HAP-1 (cell line): ENCODE measurements at regions not wholly inside any gene's neighbourhood (a gene's known extent, or its start where the extent isn't known, plus 50 kb on each side); places are given as distances from the start of the nearest gene placed in this dataset.
"Not testable (repeated sequence)": the region's sequence is repeated elsewhere in the genome, so short reads cannot be mapped to it uniquely, and the experiment has no call there.

Source experiments
- DNase-seq, 2 experiments: peaks; one replicate each; pipeline ENCODE4 v3.0.0-alpha.2; 2016 to 2020; ENCODE audit warnings: low spot score in 2 of 2
- H3K27me3 ChIP-seq: fragments of 250-450 bp; sonication (Bioruptor Pico); 2 replicates; pipeline ENCODE4 v1.5.1; 2020; ENCODE audit warnings: low read depth, mild to moderate bottlenecking, moderate library complexity
- H3K36me3 ChIP-seq: fragments of 250-450 bp; sonication (Bioruptor Pico); replicated peaks from 2 replicates; pipeline ENCODE4 v1.5.1; 2020; ENCODE audit warnings: mild to moderate bottlenecking
- H3K4me1 ChIP-seq: fragments of 250-450 bp; sonication (Bioruptor Pico); 2 replicates; pipeline ENCODE4 v1.5.1; 2020; ENCODE audit warnings: mild to moderate bottlenecking
- H3K4me3 ChIP-seq: fragments of 250-450 bp; sonication (Bioruptor Pico); 2 replicates; pipeline ENCODE4 v1.5.1; 2020; ENCODE audit warnings: mild to moderate bottlenecking, moderate library complexity
- H3K9me3 ChIP-seq: fragments of 250-450 bp; sonication (Bioruptor Pico); 2 replicates; pipeline ENCODE4 v1.5.1; 2020; ENCODE audit warnings: mild to moderate bottlenecking, moderate library complexity
- in situ Hi-C: fragments of 300-500 bp; cut with MboI; formaldehyde crosslinking; loops from 3 replicates; pipeline ENCODE4 v1.14.3; 2020; ENCODE audit warnings: low sequenced_read_pairs, inconsistent platforms, mixed read lengths

DNA sequence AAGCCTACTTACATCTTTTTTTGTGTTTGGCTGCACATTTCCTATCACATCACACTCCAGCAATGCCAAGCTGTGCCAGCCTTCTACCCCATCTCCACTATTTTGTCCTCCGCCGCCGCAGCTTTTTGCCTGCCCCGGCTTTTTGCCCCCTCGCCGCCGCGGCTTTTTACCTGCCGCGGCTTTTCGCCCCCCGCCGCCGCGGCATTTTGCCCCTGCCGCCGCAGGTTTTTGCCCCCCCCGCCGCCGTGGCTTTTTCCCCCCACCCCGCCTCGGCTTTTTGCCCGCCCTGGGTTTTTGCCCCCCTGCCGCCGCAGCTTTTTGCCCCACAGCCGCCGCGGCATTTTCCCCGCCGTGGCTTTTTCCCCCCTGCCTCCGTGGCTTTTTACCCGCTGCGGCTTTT is 506.0 kb downstream of the ZNF37A start:
- no peaks in the 10 kb centered on the region for H3K27me3 ChIP-seq
- H3K4me1 ChIP-seq, result no peaks in the 10 kb centered on the region
- in situ Hi-C loops, result loop anchor here (25.0 kb wide), 1 partner anchor 88 kb away; no protein-coding TSS in a partner anchor
- no peak overlapping the region for H3K4me3 ChIP-seq
- no peaks in the 10 kb centered on the region for H3K36me3 ChIP-seq
- no peak for DNase-seq
- no peaks in the 10 kb centered on the region for H3K9me3 ChIP-seq

DNA sequence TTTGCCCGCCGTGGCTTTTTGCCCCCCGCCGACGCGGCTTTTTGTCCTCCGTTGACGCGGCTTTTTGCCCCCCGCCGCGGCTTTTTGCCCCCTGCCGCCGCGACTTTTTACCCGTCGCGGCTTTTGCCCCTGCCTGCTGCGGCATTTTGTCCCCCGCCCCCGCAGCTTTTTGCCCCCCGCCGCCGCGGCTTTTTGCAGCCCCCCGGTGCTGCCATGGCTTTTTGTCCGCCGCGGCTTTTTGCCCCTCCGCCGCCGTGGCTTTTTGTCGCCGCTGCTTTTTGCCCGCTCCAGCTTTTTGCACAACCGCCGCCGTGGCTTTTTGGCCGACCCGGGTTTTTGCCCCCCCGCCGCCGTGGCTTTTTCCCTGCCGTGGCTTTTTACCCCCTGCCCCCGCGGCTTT is 506.6 kb downstream of the ZNF37A start:
- Histone ChIP-seq H3K4me3 (no peak overlapping the region), H3K9me3 (no peaks in the 10 kb centered on the region), H3K27me3 (no peaks in the 10 kb centered on the region), H3K4me1 (no peaks in the 10 kb centered on the region), H3K36me3 (no peaks in the 10 kb centered on the region)
- in situ Hi-C loops, result loop anchor here (25.0 kb wide), 1 partner anchor 88 kb away; no protein-coding TSS in a partner anchor
- DNase-seq, result no peak

DNA sequence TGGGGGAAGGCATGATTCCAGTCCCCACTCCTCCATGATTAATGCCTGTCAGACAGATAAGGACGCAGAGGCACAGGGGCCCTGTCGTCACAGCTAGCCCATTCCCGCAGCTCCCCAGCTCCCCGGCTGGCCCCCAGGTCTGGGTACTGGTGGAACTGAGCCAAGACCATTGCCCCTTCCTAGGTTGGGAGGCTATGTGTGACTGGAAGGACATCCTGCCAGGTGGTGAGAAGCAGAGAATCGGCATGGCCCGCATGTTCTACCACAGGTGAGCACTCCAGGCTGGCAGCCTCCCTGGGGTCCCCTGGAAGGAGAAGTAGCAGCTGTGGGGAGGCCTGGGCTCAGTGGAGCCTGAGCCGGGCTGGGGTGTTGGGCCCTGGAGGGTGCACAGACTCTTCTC is 509.5 kb downstream of the ZNF37A start:
- not testable (repeated sequence) for H3K4me1 ChIP-seq, DNase-seq, H3K36me3 ChIP-seq, H3K9me3 ChIP-seq, H3K4me3 ChIP-seq, H3K27me3 ChIP-seq
- in situ Hi-C loops, result loop anchor here (25.0 kb wide), 1 partner anchor 91 kb away; no protein-coding TSS in a partner anchor

DNA sequence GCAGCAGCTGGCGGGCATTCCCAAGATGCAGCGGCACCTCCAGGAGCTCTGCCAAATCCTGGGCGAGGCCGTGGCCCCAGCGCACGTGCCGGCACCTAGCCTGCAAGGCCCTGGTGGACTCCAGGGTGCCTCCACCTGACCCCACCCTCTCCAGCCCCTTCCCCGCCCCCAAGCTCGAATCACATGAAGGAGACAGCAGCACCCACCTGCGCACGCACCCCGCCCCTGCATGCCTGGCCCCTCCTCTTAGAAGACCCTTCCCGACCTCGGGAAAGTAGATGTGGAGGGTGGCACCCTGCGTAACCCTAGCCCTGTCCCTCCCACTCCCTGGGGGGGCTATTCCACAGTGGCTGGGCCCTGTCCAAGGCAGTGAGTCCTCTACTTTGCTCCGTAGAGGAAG is 510.3 kb downstream of the ZNF37A start:
- not testable (repeated sequence) for H3K4me1 ChIP-seq, H3K4me3 ChIP-seq, H3K27me3 ChIP-seq, H3K9me3 ChIP-seq, DNase-seq, H3K36me3 ChIP-seq
- in situ Hi-C loops, result loop anchor here (25.0 kb wide), 1 partner anchor 92 kb away; no protein-coding TSS in a partner anchor

DNA sequence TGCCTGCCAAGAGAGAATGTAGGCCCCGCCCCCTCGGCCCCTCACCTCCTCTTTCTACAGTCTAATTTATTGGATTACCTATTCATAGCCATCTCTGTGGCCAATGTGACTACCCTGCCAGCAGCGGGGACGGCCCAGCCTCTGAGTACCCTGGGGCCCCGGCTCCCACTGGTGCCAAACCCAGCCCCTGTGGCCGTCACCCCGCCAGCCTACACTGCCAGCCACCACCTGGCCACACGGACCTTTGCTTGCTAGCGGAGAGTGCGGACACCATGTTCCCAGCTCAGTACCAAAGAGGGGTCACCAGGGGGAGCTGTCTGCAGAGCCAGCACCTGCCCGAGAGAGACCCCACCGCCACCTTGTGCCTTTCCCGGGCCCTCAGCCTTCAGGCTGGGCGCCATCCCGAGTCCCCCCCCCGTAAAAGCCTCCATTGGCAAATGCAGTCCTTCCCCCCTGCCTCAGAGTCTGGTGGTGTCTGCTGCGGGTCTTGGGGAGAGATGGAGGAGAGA is 511.1 kb downstream of the ZNF37A start:
- H3K9me3 ChIP-seq, result no peaks in the 10 kb centered on the region
- in situ Hi-C loops, result loop anchor here (25.0 kb wide), 1 partner anchor 93 kb away; no protein-coding TSS in a partner anchor
- DNase-seq, result no peak

DNA sequence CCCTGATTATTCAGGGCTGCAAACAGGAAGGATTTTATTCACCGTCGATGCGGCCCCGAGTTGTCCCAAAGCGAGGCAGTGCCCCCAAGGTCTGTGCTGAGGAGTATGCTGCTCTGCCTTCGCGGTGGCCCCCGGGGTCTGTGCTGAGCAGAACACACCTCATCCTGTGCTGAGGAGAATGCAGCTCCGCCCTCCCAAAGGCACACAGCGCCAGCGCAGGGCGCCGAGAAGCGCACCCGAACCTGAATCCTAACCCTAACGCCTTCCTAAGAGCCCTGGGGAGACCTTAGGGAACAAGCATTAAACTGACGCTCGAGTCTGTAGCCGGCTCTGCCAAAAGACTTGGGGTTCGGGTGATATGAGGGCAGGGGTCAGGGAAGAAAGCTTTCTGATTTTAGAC is 521.5 kb downstream of the ZNF37A start:
- DNase-seq, H3K9me3 ChIP-seq, H3K27me3 ChIP-seq, H3K4me3 ChIP-seq, H3K4me1 ChIP-seq, H3K36me3 ChIP-seq: not testable (repeated sequence)
- in situ Hi-C loops, result loop anchor here (25.0 kb wide), 1 partner anchor 103 kb away; no protein-coding TSS in a partner anchor

More for the DNA sequence above, 511.1 kb downstream of the ZNF37A start:
- H3K4me1 ChIP-seq, result no peaks in the 10 kb centered on the region
- H3K4me3 ChIP-seq, result no peak overlapping the region
- no peaks in the 10 kb centered on the region for H3K36me3 ChIP-seq
- H3K27me3 ChIP-seq, result no peaks in the 10 kb centered on the region

DNA sequence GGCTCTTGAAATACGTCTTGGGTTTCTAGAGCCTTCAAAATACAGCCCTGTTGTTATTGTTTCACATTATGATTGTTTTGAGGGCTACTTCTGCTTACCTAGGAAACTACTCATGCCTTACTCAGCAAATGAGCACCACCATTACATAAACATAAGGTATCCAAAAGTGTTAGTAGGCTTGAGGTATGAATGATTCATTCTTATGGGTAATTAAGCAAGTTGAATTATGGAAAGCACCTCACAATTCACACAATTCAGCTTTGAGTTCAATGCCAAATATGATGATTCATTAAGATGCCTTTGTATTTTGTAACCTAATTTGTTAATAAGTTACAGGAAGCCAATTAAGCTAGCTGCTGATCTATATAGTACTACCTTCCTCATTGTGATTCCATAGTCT is 525.7 kb downstream of the ZNF37A start:
- not testable (repeated sequence) for H3K4me3 ChIP-seq
- in situ Hi-C loops, result loop anchor here (25.0 kb wide), 1 partner anchor 108 kb away; no protein-coding TSS in a partner anchor

DNA sequence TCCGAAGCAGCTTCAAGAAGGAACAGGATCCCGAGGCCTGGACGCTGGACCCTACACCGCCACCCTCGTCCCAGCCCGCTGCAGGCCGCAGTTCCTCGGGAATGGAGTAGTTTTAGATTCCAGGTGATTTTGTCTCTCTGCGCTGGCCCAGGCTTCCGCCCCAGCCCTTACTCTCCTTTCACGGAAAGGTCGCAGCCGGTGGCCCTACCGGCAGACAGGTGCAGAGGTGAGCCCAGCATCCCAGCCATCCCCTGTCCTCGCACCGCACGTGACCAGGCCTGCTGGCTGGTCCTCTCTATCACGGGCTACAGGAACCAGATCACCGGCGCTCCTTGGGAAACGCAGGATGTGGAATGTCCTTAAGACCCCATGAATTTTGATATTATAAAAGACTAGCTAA is 541.5 kb downstream of the ZNF37A start:
- in situ Hi-C loops, H3K4me1 ChIP-seq, H3K4me3 ChIP-seq, H3K36me3 ChIP-seq, DNase-seq, H3K9me3 ChIP-seq, H3K27me3 ChIP-seq: not testable (repeated sequence)

More for the DNA sequence above, 525.7 kb downstream of the ZNF37A start:
- not testable (repeated sequence) for H3K36me3 ChIP-seq, H3K9me3 ChIP-seq, H3K27me3 ChIP-seq, DNase-seq, H3K4me1 ChIP-seq
